H1 (cell line): ENCODE measurements at regions not wholly inside any gene's neighbourhood (a gene's known extent, or its start where the extent isn't known, plus 50 kb on each side); places are given as distances from the start of the nearest gene placed in this dataset.

Experiments
- CTCF ChIA-PET: fragments of 300-600 bp; sonication (Branson Sonifier 250); formaldehyde crosslinking; loops from one replicate; lab custom pipeline; 2021; ENCODE audit not compliant: partially characterized antibody; lab: Charles Lee
- POLR2A ChIA-PET: fragments of 300-600 bp; sonication (Branson Sonifier 250); formaldehyde crosslinking; loops from one replicate; lab custom pipeline; 2021; ENCODE audit warnings: inconsistent platforms; ENCODE audit not compliant: partially characterized antibody; lab: Charles Lee
- DNase-seq, 2 experiments: peaks; one replicate each; pipeline versions ENCODE4 v3.0.0 to v3.0.0-alpha.2; 2010 to 2022; ENCODE audit warnings: low spot score in 2 of 2, low read depth in 1 of 2, mixed read lengths in 1 of 2
- FAIRE-seq: peaks from 2 replicates; lab custom pipeline; 2011; peaks lifted over from hg19 to GRCh38; lab: Jason Lieb, UNC
- H2AFZ ChIP-seq: 2 replicates; pipeline ENCODE4 v1.8.1; 2012; ENCODE audit warnings: low read length, inconsistent platforms
- H2AK5ac ChIP-seq: 2 replicates; pipeline ENCODE4 v1.6.1; 2013; ENCODE audit warnings: low read depth, low read length
- H2BK120ac ChIP-seq: replicated peaks from 2 replicates; pipeline ENCODE3; 2013; ENCODE audit warnings: low read depth, low read length, inconsistent platforms
- H2BK12ac ChIP-seq: 2 replicates; pipeline ENCODE4 v1.6.1; 2013; ENCODE audit warnings: low read depth, low read length
- H2BK15ac ChIP-seq: 2 replicates; pipeline ENCODE4 v1.6.1; 2013; ENCODE audit warnings: low read length
- H2BK20ac ChIP-seq: 2 replicates; pipeline ENCODE4 v1.6.1; 2013; ENCODE audit warnings: low read length
- H2BK5ac ChIP-seq: 2 replicates; pipeline ENCODE4 v1.6.1; 2013; ENCODE audit warnings: low read depth, low read length
- H3K14ac ChIP-seq: 2 replicates; pipeline ENCODE4 v1.6.1; 2013; ENCODE audit warnings: inconsistent platforms; ENCODE audit not compliant: insufficient read length
- H3K18ac ChIP-seq: 2 replicates; pipeline ENCODE4 v1.6.1; 2013; ENCODE audit warnings: low read length; ENCODE audit errors: extremely low read depth
- H3K23ac ChIP-seq: 2 replicates; pipeline ENCODE4 v1.6.1; 2013; ENCODE audit warnings: inconsistent platforms; ENCODE audit not compliant: insufficient read length
- H3K23me2 ChIP-seq: 2 replicates; pipeline ENCODE4 v1.6.1; 2013; ENCODE audit warnings: low read depth, low read length
- H3K27ac ChIP-seq: 2 replicates; pipeline ENCODE4 v1.6.1; 2011; ENCODE audit warnings: low read depth, low read length, inconsistent platforms
- H3K27me3 ChIP-seq, 4 experiments: replicated peaks in 1 of 4; 1 replicate in 1 of 4; 2 replicates in 3 of 4; pipeline versions ENCODE4 v1.6.1 to v1.8.1; 2011 to 2013; ENCODE audit warnings: low read length in 3 of 4, mild to moderate bottlenecking in 3 of 4, inconsistent platforms in 2 of 4, mixed read lengths in 2 of 4, moderate library complexity in 1 of 4; ENCODE audit not compliant: control insufficient read depth in 3 of 4, insufficient read depth in 3 of 4; ENCODE audit errors: extremely low read depth in 1 of 4
- H3K36me3 ChIP-seq, 4 experiments: 2 replicates each; pipeline versions ENCODE4 v1.6.1 to v1.8.1; 2011 to 2013; ENCODE audit warnings: mild to moderate bottlenecking in 4 of 4, low read length in 3 of 4, moderate library complexity in 2 of 4, control low read depth in 1 of 4, inconsistent platforms in 1 of 4; ENCODE audit not compliant: insufficient read depth in 4 of 4, control insufficient read depth in 2 of 4
- H3K4ac ChIP-seq: replicated peaks from 2 replicates; pipeline ENCODE3; 2013; ENCODE audit warnings: low read length, low read depth, mixed read lengths, inconsistent platforms; ENCODE audit not compliant: insufficient read length
- H3K4me1 ChIP-seq, 4 experiments: replicated peaks in 1 of 4; 1 replicate in 1 of 4; 2 replicates in 3 of 4; pipeline versions ENCODE4 v1.6.1 to v1.8.1; 2011 to 2013; ENCODE audit warnings: low read length in 3 of 4, inconsistent platforms in 2 of 4, mixed read lengths in 1 of 4; ENCODE audit not compliant: insufficient read depth in 4 of 4, control insufficient read depth in 3 of 4
- H3K4me2 ChIP-seq, 2 experiments: 2 replicates each; pipeline versions ENCODE4 v1.6.1 to v1.8.1; 2011 to 2013; ENCODE audit warnings: low read depth in 2 of 2, low read length in 2 of 2, control low read depth in 1 of 2, inconsistent platforms in 1 of 2, mild to moderate bottlenecking in 1 of 2; ENCODE audit not compliant: insufficient read depth in 1 of 2
- H3K4me3 ChIP-seq, 4 experiments: fragments of 200-600, 300-600 bp in 1 of 4; sonication (generic), shearing (Covaris generic), sonication (Bioruptor Twin) in 1 of 4; 2 replicates each; pipeline versions ENCODE4 v1.5.1 to v1.8.1; 2011 to 2016; ENCODE audit warnings: low read length in 4 of 4, low read depth in 3 of 4, control low read depth in 2 of 4, inconsistent platforms in 2 of 4, mild to moderate bottlenecking in 2 of 4, mixed read lengths in 1 of 4, moderate library complexity in 1 of 4; ENCODE audit not compliant: insufficient read depth in 2 of 4; ENCODE audit errors: extremely low read depth in 1 of 4
- H3K56ac ChIP-seq: replicated peaks from 2 replicates; pipeline ENCODE3; 2013; ENCODE audit warnings: low read depth, mild to moderate bottlenecking, mixed read lengths, low read length, inconsistent platforms; ENCODE audit not compliant: insufficient read length
- H3K79me1 ChIP-seq: 2 replicates; pipeline ENCODE4 v1.6.1; 2013; ENCODE audit warnings: low read depth, low read length, control low read depth
- H3K79me2 ChIP-seq, 2 experiments: 2 replicates each; pipeline versions ENCODE4 v1.6.1 to v1.8.1; 2012 to 2013; ENCODE audit warnings: low read length in 2 of 2, mild to moderate bottlenecking in 2 of 2, inconsistent platforms in 1 of 2; ENCODE audit not compliant: insufficient read depth in 2 of 2, control insufficient read depth in 1 of 2
- H3K9ac ChIP-seq, 4 experiments: replicated peaks in 1 of 4; 1 replicate in 1 of 4; 2 replicates in 3 of 4; pipeline versions ENCODE4 v1.6.1 to v1.8.1; 2011 to 2013; ENCODE audit warnings: low read depth in 3 of 4, low read length in 3 of 4, control low read depth in 2 of 4, mild to moderate bottlenecking in 2 of 4, moderate library complexity in 2 of 4, inconsistent platforms in 1 of 4; ENCODE audit errors: extremely low read depth in 1 of 4
- H3K9me3 ChIP-seq, 2 experiments: 2 replicates each; pipeline versions ENCODE4 v1.6.1 to v1.8.1; 2012 to 2013; ENCODE audit warnings: mild to moderate bottlenecking in 2 of 2, moderate library complexity in 2 of 2, control low read depth in 1 of 2, inconsistent platforms in 1 of 2, low read depth in 1 of 2, low read length in 1 of 2, mixed read lengths in 1 of 2; ENCODE audit not compliant: insufficient read depth in 2 of 2
- H4K20me1 ChIP-seq, 2 experiments: replicated peaks in 1 of 2; 2 replicates each; pipeline versions ENCODE3 to v1.8.1; 2011 to 2013; ENCODE audit warnings: inconsistent platforms in 2 of 2, low read length in 2 of 2, mild to moderate bottlenecking in 1 of 2; ENCODE audit not compliant: insufficient read depth in 2 of 2, control insufficient read depth in 1 of 2
- H4K5ac ChIP-seq: 2 replicates; pipeline ENCODE4 v1.6.1; 2013; ENCODE audit warnings: low read length, low read depth, mixed read lengths, inconsistent platforms; ENCODE audit not compliant: insufficient read length
- H4K8ac ChIP-seq: 2 replicates; pipeline ENCODE4 v1.8.0; 2013; ENCODE audit warnings: mild to moderate bottlenecking, moderate library complexity, low read length, inconsistent platforms; ENCODE audit not compliant: insufficient read depth; ENCODE audit errors: extremely low read depth
- H4K91ac ChIP-seq: replicated peaks from 2 replicates; pipeline ENCODE3; 2013; ENCODE audit warnings: low read length, mixed read lengths, inconsistent platforms; ENCODE audit not compliant: insufficient read length
- EP300 ChIP-seq, 2 experiments: IDR thresholded peaks; 1 replicate in 1 of 2; 2 replicates in 1 of 2; pipeline ENCODE4 v1.6.1; 2011 to 2012; ENCODE audit warnings: low read depth in 2 of 2, low read length in 2 of 2, mild to moderate bottlenecking in 2 of 2, borderline replicate concordance in 1 of 2, inconsistent platforms in 1 of 2, moderate library complexity in 1 of 2
- SP2 ChIP-seq: IDR thresholded peaks from 2 replicates; pipeline ENCODE4 v1.6.1; 2012; ENCODE audit warnings: mild to moderate bottlenecking, low read length, inconsistent platforms
- WGBS, 2 experiments: shearing (Covaris generic) in 1 of 2; methylation state at CpG; one replicate each; pipeline versions ENCODE4 v1.1.6 to v1.1.7; 2013 to 2015; ENCODE audit warnings: low lambda C conversion rate in 2 of 2, mixed read lengths in 2 of 2, inconsistent platforms in 1 of 2, low coverage in 1 of 2, missing lambda C conversion rate in 1 of 2; ENCODE audit not compliant: insufficient replicate concordance in 2 of 2, insufficient coverage in 1 of 2, insufficient read length in 1 of 2; ENCODE audit errors: extremely low coverage in 1 of 2, missing lambda C conversion rate in 1 of 2; 5-methylcytosine and 5-hydroxymethylcytosine counted together

- DNase-seq, result no peak
- Histone ChIP-seq H3K23ac (no peak overlapping the region), H3K4me1 (no peaks in the 10 kb centered on the region), H3K14ac (no peak overlapping the region), H3K9me3 (no peaks in the 10 kb centered on the region), H3K18ac (no peak overlapping the region), H3K27me3 (no peaks in the 10 kb centered on the region), H3K23me2 (no peaks in the 10 kb centered on the region), H4K5ac (no peak overlapping the region), H3K56ac (no peak overlapping the region), H3K9ac (no peak overlapping the region), H2BK5ac (no peak overlapping the region), H3K79me1 (no peaks in the 10 kb centered on the region), H2BK20ac (no peak overlapping the region), H3K4ac (no peak overlapping the region), H3K4me3 (no peak overlapping the region), H2BK15ac (no peak overlapping the region), H2AFZ (no peak overlapping the region), H3K36me3 (no peaks in the 10 kb centered on the region), H2AK5ac (no peak overlapping the region), H3K27ac (no peak overlapping the region), H4K91ac (no peak overlapping the region), H3K79me2 (no peaks in the 10 kb centered on the region), H2BK120ac (no peak overlapping the region), H4K20me1 (no peaks in the 10 kb centered on the region), H3K4me2 (no peak overlapping the region), H2BK12ac (no peak overlapping the region), H4K8ac (no peak overlapping the region)
- ChIA-PET CTCF (interaction anchor here (0.8 kb wide), 1 partner anchor 10 kb away, joined by 4 read pairs; no protein-coding TSS in a partner anchor), POLR2A (no interaction called here)
- TF ChIP-seq EP300 (IDR thresholded peaks at IDR 0.05; ENCODE audit: borderline replicate concordance in 1 of 2, low read depth in 2 of 2, low read length in 2 of 2) (no peak), SP2 (no peak)
- 87% methylated on average over 10 of the region's 10 CpGs; no CpG with 5 or more reads in 1 of the 2 experiments for WGBS, 2 experiments
- FAIRE-seq, result no peak
Measured at GRCh38 chr15:96574782-96575181, 244.3 kb downstream of the NR2F2 start.
